ENCODE measurements at regions not wholly inside any gene's neighbourhood (a gene's known extent, or its start where the extent isn't known, plus 50 kb on each side); places are given as distances from the start of the nearest gene placed in this dataset.

DNA sequence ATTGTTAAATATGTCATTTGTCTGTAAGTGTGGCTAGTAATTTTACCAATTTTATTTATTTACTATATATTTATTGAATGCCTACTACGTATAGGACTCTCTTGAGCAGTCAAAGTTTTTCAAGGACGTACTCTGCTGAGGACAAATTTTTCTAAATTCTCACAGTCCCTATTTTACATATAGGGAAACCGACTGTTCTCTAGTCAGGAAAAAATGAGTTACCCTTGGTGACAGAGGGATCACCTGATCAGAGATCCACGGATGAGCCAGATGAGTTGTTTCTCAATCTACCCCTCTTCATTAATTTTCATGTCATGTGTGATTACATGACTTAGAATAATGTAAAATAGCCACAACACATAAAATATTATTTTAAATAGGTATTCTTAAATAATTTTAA is 96.2 kb upstream of the SLC38A2 start:
- DNase-seq (ENCODE audit: low read depth) = no peak

DNA sequence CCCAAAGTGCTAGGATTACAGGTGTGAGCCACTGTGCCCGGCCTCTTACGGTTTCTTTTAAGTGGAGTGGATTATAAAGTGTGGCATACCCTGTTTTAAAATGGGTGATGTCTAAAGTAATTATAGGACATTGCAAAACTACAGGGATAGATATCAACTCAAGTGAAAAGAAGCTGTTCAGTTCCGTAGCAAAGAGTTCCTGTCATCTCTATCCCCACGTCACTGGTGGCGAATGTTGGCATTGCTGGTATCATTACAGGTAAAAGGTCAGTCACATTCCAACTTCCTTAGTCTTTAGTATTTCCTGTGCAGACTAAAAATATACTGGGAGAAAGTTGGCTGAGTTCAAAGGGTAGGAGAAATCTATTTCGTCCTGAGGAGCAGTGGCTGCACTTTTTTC is 95.6 kb upstream of the SLC38A2 start:
- no peak for DNase-seq (ENCODE audit: low read depth)

DNA sequence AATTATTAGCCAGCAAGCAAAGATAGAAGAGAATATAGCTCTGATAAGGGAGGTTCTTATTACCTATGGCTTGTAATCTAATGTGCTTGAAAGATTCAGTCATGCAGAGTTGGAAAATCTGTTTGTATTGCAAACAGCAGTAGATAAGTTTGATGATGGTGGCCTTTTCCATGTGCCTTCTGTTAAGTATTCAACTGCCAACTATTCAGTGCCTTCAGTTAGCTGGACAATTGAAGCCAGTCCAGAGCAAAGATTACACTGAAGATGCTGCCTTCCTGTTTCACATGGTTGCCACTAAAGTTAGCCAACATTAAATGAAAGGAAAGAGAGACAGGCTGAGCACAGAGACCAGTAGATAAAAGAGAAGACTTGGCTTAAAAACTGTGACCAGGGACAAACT is 92.7 kb upstream of the SLC38A2 start:
- DNase-seq (ENCODE audit: low read depth) = no peak

DNA sequence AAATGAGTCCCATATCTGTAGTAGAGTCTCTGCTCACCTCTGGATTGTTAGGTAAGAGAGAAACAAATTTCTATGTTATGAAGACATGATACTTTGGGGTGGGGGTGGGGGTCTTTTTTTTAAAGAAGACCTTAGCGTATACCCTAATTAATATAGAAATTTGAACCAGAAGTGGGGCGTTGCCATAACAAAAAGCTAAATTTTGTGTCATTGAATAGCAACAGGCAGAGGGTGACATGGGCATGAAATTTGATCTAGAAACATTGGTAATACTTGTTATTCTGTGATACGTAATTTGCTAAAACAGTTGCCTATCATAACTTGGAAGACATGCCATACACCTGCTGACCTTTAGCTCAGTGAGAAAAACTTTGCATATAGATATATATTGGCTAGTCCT is 92.3 kb upstream of the SLC38A2 start:
- no peak for DNase-seq (ENCODE audit: low read depth)

GRCh38 chr12:46462641-46463355 is 90.2 kb upstream of the SLC38A2 start:
- DNase-seq (ENCODE audit: low read depth) = no peak

DNA sequence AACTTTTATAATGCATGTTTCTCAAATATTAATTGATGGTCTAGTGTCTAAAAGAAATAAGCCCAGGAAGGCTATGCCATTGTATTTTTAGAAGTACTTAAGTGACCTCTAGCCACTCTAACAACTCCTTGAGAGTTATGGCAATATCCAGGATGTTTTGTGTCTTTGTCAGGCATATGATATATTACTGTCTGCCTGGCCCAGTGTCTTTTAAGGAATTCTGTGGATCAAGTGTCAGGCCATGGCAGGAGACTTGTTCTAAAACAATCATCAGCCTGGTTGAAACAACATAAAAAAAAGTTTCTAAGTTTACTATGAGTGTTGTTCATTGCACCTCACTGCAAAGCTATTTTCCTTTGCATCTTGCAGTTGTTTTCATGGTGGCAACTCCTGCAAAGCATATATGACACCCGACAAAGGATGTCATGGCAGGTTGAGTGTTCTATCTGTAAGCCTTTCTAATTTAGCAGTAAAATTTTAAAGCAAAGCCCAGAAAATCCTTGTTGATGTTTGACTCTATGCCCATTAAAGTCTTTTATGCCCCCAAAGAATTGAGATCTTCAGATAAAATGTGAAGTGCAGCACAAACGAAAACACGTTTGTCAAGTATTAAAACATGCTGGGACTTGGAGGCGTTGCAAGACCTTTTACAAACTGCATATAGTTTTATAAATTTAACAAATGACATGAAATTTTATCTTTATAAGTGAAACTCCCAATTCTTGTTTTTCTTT is 89.5 kb upstream of the SLC38A2 start:
- DNase-seq (ENCODE audit: low read depth) = no peak

GRCh38 chr12:46461459-46461858 is 88.9 kb upstream of the SLC38A2 start:
- DNase-seq (ENCODE audit: low read depth) = no peak

GRCh38 chr12:46460682-46461210 is 88.2 kb upstream of the SLC38A2 start:
- DNase-seq (ENCODE audit: low read depth) = no peak

GRCh38 chr12:46459861-46460545 is 87.4 kb upstream of the SLC38A2 start:
- DNase-seq (ENCODE audit: low read depth) = no peak

- DNase-seq (ENCODE audit: low read depth) = no peak
Measured at GRCh38 chr12:46459111-46459510, 86.5 kb upstream of the SLC38A2 start.

DNA sequence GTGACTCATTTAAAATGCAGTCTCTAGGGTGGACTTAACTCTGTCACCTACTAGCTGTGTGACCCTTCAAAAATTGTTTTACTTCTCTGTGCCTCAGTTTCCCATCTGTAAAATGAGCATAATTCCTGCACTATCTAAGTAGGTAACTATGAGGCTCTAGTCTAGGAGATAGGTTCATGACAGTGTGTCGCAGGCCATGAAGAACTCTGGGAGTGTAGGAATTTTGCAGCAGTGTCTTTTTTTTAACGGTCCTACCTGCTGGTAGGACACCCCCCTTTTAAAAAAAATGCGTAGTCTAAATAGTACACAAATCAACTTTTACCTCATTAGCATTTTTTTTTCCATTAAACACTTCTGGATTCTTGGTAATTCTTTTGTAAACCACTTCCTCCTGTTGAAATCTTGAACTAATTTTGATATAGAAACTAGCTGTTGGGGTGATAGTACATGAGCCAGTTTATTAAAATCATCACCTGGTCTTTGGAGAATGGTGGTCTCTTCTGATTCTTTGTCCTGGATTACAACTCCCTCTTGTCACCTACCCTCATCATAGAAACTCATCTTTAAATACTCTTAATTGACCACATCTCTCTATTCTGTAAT is 86.0 kb upstream of the SLC38A2 start:
- no peak for DNase-seq (ENCODE audit: low read depth)

DNA sequence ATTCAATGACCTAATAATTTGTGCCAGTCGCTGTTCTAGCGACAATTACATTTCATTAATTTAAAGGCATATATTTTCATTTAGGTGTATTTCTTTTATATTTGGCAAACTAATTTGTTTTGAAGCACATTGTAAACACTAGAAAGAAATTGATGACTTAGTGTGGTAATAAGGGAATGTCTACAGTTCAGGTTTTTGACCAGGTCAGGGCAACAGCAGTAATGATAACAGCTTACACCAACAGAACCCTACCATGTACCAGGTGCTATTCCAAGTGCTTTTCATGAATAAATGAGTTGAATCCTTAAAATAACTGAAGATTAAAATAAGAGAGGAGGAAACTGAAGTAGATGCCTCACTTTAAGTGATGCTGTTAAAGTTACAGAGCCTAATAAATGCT is 85.4 kb upstream of the SLC38A2 start:
- no peak for DNase-seq (ENCODE audit: low read depth)

DNA sequence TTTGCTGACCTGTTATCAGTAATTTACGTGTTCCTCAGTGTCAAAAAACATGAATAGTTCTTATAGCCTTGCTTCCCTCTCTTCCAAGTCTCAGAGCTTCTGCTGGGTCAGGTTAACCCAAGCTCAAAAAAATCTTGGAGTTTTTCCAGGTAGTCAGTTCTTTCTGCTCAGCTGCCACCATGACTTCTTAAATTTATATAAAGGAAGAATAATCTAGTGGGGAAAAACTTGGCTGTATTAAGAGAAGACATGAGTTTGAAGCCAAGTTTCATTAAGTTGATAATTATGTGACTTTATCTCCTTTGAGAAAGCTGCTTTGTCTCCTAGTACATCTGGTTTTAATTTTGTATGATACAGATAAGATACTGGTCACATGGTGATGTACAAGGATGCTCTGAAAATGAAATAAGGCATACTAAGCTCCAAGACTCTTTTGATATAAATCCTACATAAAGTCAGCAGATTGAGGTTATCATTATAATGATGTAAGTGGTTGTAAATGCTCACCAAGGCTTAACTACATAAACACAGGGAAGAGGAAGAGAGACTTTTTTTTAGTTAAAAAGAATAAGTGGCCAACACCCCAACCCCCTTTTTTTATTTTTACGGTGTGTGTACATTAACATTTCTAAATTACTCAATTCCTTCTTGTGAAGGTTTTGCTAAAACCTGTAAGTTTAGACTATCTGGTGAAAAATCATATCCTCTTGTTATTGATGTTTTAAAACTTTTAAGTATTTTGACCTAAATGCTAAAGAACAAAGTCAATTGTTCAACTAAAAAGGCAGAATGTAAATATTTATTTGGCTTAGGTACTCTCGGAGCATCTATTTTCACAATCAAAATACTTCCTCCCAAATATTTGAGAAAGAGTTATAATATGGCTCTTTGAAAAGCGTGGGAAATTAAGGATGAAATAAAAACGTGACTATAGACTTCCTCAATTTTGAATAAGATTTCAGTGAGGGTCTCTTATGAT is 84.1 kb upstream of the SLC38A2 start:
- no peak for DNase-seq (ENCODE audit: low read depth)

GRCh38 chr12:46455648-46456352 is 83.2 kb upstream of the SLC38A2 start:
- DNase-seq (ENCODE audit: low read depth) = no peak

DNA sequence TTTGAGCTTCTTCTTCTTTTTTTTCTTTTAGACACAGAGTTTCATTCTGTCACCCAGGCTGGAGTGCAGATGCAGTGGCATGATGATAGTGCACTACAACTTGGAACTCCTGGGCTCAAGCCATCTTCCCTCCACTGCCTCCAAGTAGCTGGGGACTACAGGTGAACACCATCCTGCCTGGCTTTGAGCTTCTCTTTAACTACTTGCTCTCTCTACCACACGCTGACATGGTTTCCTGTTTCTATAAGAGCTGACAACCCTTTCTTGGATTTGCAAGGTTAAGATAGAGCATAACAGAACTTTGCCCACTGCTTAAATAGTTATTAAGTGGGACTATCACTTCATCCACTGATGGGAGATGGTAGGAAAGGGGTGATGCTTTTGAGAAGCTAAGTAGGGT is 82.4 kb upstream of the SLC38A2 start:
- DNase-seq (ENCODE audit: low read depth) = no peak

DNA sequence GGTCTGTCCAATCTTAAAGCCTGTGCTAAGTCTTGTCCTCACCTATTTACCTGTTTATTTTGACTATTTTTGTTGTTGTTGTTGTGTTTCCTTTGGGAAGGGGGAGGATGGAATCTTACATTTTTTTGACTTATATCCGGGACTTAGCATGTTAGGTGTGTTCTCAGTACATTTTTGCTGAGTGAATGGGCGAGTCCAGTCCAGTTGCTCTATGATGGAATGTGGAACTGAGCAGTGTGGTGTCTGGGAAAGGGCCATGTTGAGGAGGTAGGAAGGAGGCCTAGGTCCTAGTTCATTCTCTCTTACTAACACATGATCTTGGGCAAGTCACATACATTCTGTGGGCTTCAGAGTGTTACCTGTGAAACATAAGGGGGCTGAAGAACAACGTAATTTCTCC is 80.9 kb upstream of the SLC38A2 start:
- no peak for DNase-seq (ENCODE audit: low read depth)

GRCh38 chr12:46452776-46453175 is 80.2 kb upstream of the SLC38A2 start:
- DNase-seq (ENCODE audit: low read depth) = no peak

DNA sequence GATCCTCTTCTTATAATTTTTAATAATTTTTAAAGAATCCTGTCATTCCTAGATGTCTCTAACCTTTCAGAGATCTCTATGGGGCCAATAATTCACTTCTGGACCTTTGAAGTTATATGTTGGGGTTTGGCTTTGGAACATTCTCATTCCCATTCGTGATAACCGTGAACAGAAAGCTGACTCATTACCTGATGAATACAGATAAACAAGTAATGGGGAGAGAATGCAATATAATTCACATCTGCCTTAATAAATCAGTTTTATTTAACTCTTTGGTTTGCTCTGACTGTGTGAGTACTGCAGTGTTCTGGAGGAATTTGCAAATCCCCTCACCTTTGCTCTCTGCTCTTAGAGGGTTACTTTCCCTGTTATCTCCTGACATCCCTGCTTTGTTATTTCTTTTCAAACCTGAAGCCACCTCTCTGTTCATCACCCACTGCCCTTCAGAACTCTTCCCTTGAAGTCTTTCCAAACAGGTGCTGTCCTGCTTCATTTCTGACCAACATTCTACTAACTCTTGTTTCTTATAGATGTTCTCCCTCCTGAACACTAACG is 79.6 kb upstream of the SLC38A2 start:
- DNase-seq (ENCODE audit: low read depth) = no peak

- DNase-seq (ENCODE audit: low read depth) = no peak
Measured at GRCh38 chr12:46451276-46452021, 78.9 kb upstream of the SLC38A2 start.

Data from HS-27A (cell line).